ENCODE measurements at regions not wholly inside any gene's neighbourhood (a gene's known extent, or its start where the extent isn't known, plus 50 kb on each side); places are given as distances from the start of the nearest gene placed in this dataset.

- H3K4me3 ChIP-seq (ENCODE audit: low read depth, low read length), result no peak overlapping the region
- no peak for DNase-seq (ENCODE audit: low read depth)
- TF ChIP-seq, protein P1, sequence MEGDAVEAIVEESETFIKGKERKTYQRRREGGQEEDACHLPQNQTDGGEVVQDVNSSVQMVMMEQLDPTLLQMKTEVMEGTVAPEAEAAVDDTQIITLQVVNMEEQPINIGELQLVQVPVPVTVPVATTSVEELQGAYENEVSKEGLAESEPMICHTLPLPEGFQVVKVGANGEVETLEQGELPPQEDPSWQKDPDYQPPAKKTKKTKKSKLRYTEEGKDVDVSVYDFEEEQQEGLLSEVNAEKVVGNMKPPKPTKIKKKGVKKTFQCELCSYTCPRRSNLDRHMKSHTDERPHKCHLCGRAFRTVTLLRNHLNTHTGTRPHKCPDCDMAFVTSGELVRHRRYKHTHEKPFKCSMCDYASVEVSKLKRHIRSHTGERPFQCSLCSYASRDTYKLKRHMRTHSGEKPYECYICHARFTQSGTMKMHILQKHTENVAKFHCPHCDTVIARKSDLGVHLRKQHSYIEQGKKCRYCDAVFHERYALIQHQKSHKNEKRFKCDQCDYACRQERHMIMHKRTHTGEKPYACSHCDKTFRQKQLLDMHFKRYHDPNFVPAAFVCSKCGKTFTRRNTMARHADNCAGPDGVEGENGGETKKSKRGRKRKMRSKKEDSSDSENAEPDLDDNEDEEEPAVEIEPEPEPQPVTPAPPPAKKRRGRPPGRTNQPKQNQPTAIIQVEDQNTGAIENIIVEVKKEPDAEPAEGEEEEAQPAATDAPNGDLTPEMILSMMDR (conservative IDR thresholded peaks at IDR 0.05; ENCODE audit: low read depth, low read length), result no peak
Observed at GRCh38 chr9:78599926-78600325, 303.0 kb downstream of the PSAT1 start.

GRCh38 chr9:78601957-78602565 is 305.1 kb downstream of the PSAT1 start:
- no peak overlapping the region for H3K4me3 ChIP-seq (ENCODE audit: low read depth, low read length)
- TF ChIP-seq, protein P1 (conservative IDR thresholded peaks at IDR 0.05; ENCODE audit: low read depth, low read length), result peak; percentile 83
- DNase-seq (ENCODE audit: low read depth), result peak; percentile 7

- no peak for DNase-seq (ENCODE audit: low read depth)
- TF ChIP-seq, protein P1 (conservative IDR thresholded peaks at IDR 0.05; ENCODE audit: low read depth, low read length), result no peak
- H3K4me3 ChIP-seq (ENCODE audit: low read depth, low read length), result no peak overlapping the region
Observed at GRCh38 chr9:78605041-78606000, 308.4 kb downstream of the PSAT1 start.

DNA sequence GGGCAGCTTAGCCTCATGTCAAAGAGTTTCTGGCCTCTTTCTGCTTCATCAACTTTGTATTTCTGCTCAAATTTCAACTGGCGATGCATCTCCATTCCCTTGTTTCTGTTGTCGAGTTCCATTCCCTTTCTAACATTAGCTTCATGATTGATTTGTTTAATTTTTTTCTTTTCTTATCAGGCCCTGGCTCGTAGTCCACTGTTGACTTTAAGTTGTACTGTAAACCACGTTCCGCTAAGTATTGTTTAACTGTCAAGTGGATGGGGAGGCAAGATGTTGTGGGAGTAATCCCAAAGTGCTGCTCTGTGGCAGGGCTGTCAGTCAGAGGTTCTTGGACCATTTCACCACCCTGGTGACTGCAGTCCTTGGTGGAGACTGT is 309.1 kb downstream of the PSAT1 start:
- DNase-seq (ENCODE audit: low read depth), result no peak
- no peak overlapping the region for H3K4me3 ChIP-seq (ENCODE audit: low read depth, low read length)
- TF ChIP-seq, protein P1 (conservative IDR thresholded peaks at IDR 0.05; ENCODE audit: low read depth, low read length), result no peak

DNA sequence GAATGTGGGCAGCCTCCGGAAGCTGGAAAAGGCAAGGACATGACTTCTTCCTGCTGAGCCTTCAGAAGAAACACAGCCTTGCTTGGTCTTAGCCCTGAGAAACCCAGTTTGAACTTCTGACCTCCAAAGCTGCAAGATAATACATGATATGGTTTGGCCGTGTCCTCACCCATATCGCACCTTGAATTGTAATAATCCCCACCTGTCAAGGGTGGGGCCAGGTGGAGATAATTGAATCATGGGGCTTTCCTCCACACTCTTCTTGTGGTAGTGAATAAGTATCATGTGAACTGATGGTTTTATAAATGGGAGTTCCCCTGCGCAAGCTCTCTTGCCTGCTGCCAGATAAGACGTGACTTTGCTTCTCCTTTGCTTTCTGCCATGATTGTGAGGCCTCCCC is 310.9 kb downstream of the PSAT1 start:
- H3K4me3 ChIP-seq (ENCODE audit: low read depth, low read length), result no peak overlapping the region
- DNase-seq (ENCODE audit: low read depth), result no peak
- TF ChIP-seq, protein P1 (conservative IDR thresholded peaks at IDR 0.05; ENCODE audit: low read depth, low read length), result no peak

DNA sequence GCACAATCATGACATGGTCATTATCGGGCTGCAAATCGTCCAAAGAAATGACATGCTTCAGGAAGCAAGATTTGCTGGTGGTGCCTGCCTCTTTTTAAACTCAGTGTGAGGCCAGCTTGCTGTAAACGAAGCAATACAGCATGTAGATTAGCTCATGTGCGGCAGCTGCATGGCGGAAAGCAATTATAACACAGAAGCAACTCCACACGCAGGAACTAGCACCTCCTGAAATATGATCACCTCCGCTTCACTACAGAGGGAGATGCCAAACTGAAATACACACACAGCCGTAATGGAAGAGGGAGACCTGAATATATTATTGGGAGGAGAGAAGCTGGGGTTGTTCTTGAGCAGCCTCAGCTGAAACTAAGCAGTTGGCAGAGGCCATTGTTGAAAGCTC is 312.5 kb downstream of the PSAT1 start:
- DNase-seq (ENCODE audit: low read depth), result no peak
- H3K4me3 ChIP-seq (ENCODE audit: low read depth, low read length), result no peak overlapping the region
- TF ChIP-seq, protein P1 (conservative IDR thresholded peaks at IDR 0.05; ENCODE audit: low read depth, low read length), result no peak
